Mucosa of descending colon (tissue), 3 donors: ENCODE measurements at regions not wholly inside any gene's neighbourhood (a gene's known extent, or its start where the extent isn't known, plus 50 kb on each side); places are given as distances from the start of the nearest gene placed in this dataset.

Source experiments
- ATAC-seq: fragments of 200-7000 bp; cut with Tn5 transposase; one replicate; pipeline ENCODE4 v1.9.1; 2020; ENCODE audit warnings: mild to moderate bottlenecking, moderate library complexity
- DNase-seq, 3 donors: peaks; one replicate each; pipeline ENCODE4 v3.0.0-alpha.2; 2020
- H3K36me3 ChIP-seq: fragments of 200-600 bp; one replicate; pipeline ENCODE4 v1.8.0; 2021; ENCODE audit warnings: low read depth, mild to moderate bottlenecking
- H3K4me1 ChIP-seq: fragments of 200-600 bp; one replicate; pipeline ENCODE4 v1.8.0; 2021; ENCODE audit warnings: low read depth, mild to moderate bottlenecking
- H3K4me3 ChIP-seq: fragments of 200-600 bp; one replicate; pipeline ENCODE4 v1.8.0; 2021; ENCODE audit warnings: mild to moderate bottlenecking
- H3K9me3 ChIP-seq: fragments of 200-600 bp; one replicate; pipeline ENCODE4 v1.8.0; 2021; ENCODE audit warnings: mild to moderate bottlenecking
- intact Hi-C, 2 donors: fragments of 100-400 bp; cut with DNase I in 1 of 2; cut with micrococcal nuclease in 1 of 2; formaldehyde crosslinking; loops; one replicate each; pipeline versions ENCODE4 v1.11.0 to v1.11.1; 2022; cut with DNase I, micrococcal nuclease
- TF ChIP-seq, protein P1 (sequence below): fragments of 200-600 bp; IDR thresholded peaks from one replicate; pipeline ENCODE4 v1.8.0; 2022; ENCODE audit warnings: antibody characterized with exemption, mild to moderate bottlenecking
- donor health status: DM: no; HTN: no; CAD: no; lungs with moderate emphysema.
- donor health status: DM: no; HTN: no; CAD: no.
- donor health status: DM: no; HTN: yes; CAD: no.

DNA sequence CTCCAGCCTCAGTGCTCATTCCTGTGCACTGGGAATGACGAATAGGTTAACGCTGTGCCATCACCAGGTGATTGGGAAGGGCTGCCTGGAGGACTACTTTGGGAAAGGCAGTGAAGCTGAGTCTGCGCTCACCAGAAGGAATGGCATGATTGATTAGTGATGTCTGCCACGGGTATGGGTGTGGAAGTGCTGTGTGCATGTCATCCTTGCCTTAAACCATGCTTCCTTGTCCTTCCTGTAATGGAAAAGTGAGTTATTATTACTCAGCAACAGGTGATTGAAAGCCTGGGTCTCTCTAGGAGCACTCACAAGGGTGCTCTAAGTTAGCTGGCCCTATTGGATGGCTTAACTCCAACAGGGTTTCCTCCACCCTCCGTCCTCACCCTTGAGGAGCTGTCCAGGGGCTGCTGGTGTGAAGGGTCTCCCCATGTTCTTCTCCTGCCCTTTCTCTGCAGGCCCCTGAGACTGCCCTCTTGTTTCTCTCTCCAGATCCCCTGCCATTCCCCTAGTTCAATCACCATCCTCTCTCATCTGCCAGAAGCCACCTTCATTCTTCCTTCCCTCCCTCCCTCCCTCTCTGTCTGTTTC lies 121.9 kb upstream of the NECTIN1 start:
- no peak for ATAC-seq
- Histone ChIP-seq H3K36me3 (no peaks in the 10 kb centered on the region), H3K4me3 (no peak overlapping the region), H3K4me1 (no peaks in the 10 kb centered on the region), H3K9me3 (peaks cover 5% of the 10 kb centered on the region)
- TF ChIP-seq, protein P1, sequence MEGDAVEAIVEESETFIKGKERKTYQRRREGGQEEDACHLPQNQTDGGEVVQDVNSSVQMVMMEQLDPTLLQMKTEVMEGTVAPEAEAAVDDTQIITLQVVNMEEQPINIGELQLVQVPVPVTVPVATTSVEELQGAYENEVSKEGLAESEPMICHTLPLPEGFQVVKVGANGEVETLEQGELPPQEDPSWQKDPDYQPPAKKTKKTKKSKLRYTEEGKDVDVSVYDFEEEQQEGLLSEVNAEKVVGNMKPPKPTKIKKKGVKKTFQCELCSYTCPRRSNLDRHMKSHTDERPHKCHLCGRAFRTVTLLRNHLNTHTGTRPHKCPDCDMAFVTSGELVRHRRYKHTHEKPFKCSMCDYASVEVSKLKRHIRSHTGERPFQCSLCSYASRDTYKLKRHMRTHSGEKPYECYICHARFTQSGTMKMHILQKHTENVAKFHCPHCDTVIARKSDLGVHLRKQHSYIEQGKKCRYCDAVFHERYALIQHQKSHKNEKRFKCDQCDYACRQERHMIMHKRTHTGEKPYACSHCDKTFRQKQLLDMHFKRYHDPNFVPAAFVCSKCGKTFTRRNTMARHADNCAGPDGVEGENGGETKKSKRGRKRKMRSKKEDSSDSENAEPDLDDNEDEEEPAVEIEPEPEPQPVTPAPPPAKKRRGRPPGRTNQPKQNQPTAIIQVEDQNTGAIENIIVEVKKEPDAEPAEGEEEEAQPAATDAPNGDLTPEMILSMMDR = no peak
- intact Hi-C loops = no loop called here
- DNase-seq = no peak

DNA sequence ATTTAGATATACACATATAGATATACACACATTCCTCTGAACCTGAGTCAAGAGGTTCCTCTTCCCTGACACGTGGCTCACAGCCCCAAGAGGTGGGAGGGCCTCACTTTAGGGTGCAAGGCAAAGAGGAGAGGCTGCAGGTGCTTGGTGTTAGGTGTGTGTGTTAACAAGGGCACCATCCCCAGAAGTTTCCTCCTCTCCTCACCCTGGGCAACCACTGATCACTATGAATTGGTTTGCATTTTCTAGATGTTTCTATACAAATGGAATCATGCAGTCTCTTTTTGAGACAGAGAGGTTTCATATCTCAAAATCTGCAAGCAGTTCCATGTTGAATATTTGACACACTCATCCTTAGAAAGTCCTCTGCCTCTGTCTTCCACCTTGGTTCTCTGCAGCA lies 120.9 kb upstream of the NECTIN1 start:
- H3K9me3 ChIP-seq = peaks cover 5% of the 10 kb centered on the region
- no peak for DNase-seq
- H3K4me1 ChIP-seq = no peaks in the 10 kb centered on the region
- no peak for ATAC-seq
- H3K4me3 ChIP-seq = no peak overlapping the region
- intact Hi-C loops = no loop called here
- TF ChIP-seq, protein P1 = no peak
- no peaks in the 10 kb centered on the region for H3K36me3 ChIP-seq

DNA sequence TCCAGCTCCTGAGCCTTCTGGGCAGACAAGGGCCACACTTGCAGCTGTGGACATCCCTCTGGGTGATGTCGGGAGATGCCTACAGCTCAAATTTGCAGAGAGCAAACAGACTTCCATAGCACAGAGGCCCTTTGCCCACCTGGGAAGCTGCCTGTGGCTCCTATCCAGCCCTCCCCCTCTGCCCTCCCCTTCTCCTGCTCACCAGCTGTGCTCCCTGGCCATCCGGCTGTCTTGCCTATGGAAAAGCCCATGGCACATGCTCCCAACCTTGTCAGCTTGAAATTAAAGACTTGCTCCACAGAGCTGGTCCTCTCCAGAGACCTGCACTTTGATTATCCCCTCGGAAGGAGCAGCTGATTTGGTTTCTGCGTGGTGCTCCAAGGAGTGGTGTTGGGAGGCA lies 118.9 kb upstream of the NECTIN1 start:
- Histone ChIP-seq H3K4me1 (no peaks in the 10 kb centered on the region), H3K4me3 (no peak overlapping the region), H3K36me3 (no peaks in the 10 kb centered on the region), H3K9me3 (peaks cover 5% of the 10 kb centered on the region)
- TF ChIP-seq, protein P1 = no peak
- no peak for ATAC-seq
- no peak for DNase-seq
- intact Hi-C loops = no loop called here

DNA sequence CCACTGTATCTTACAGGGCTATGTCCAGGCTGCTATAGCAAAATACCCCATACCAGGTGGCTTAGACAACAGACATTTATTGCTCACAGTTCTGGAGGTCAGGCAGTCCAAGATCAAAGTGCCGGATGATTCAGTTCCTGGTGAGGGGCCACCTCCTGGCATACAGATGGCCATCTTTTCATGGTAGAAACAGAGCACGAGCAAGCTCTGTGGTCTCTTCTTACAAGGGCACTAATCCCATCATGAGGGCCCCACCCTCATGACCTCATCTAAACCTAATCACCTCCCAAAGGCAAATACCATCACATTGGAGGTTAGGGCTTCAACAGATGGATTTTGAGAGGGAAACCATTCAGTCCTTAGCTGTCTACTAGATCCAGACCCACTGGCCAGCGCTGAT lies 117.4 kb upstream of the NECTIN1 start:
- Histone ChIP-seq H3K36me3 (no peaks in the 10 kb centered on the region), H3K4me1 (no peaks in the 10 kb centered on the region), H3K9me3 (peaks cover 5% of the 10 kb centered on the region), H3K4me3 (no peak overlapping the region)
- DNase-seq (no peak), ATAC-seq (no peak)
- TF ChIP-seq, protein P1 = no peak
- intact Hi-C loops = no loop called here

DNA sequence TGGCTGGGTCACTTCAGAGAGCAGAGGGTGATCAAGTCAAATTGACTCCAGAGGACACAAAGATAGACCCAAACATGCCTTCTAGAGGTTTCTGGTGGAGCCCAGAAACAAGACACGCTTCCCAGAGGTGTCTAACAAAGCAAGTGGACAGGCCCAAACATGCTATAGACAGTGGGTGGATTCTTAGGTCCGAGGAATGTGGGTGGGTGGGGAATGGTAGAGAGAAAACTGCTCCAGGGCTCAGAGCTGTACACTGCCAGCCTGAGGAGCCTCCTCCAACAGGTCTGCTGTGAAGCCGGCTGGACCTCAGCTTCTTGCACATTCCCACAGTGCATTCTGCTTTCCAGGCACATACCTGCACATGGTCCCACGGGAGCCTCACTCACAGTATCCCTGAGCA lies 116.8 kb upstream of the NECTIN1 start:
- TF ChIP-seq, protein P1 = no peak

DNA sequence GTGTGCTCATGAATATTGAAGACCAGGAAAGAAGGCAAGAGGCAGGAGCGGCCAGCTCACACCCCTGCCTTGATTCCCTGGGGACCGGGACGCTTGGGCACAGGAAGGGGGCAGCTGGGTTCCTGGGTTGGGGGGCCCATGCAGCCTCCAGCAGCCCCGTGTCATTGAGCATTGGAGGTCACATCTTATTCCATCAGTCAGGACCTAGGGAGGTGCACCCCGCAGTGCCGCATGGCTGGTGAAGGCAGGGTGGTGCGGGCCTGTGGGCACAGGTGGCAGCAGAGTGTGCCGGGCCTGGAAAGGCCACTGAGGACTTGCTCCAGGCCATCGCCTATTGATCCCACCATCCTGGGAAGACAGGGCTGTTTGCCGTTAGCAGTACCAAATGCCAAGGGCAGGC lies 116.3 kb upstream of the NECTIN1 start:
- TF ChIP-seq, protein P1 = no peak

More for the DNA sequence above, 116.8 kb upstream of the NECTIN1 start:
- H3K4me1 ChIP-seq = no peaks in the 10 kb centered on the region
- DNase-seq = no peak
- H3K4me3 ChIP-seq = no peak overlapping the region
- intact Hi-C loops = no loop called here
- no peak for ATAC-seq
- H3K9me3 ChIP-seq = peaks cover 5% of the 10 kb centered on the region
- no peaks in the 10 kb centered on the region for H3K36me3 ChIP-seq

More for the DNA sequence above, 116.3 kb upstream of the NECTIN1 start:
- peaks cover 5% of the 10 kb centered on the region for H3K9me3 ChIP-seq
- ATAC-seq = no peak
- H3K4me1 ChIP-seq = no peaks in the 10 kb centered on the region
- no peak overlapping the region for H3K4me3 ChIP-seq
- no peaks in the 10 kb centered on the region for H3K36me3 ChIP-seq
- DNase-seq = no peak
- intact Hi-C loops = no loop called here
